Vagina (tissue), 2 donors: ENCODE measurements at regions not wholly inside any gene's neighbourhood (a gene's known extent, or its start where the extent isn't known, plus 50 kb on each side); places are given as distances from the start of the nearest gene placed in this dataset.

Source experiments
- DNase-seq, 2 donors: peaks; one replicate each; pipeline ENCODE4 v3.0.0-alpha.2; 2017; ENCODE audit errors: extremely low spot score in 2 of 2
- H3K27ac ChIP-seq: fragments of 200-600 bp; sonication (generic); one replicate; pipeline ENCODE4 v1.5.1; 2019
- H3K27me3 ChIP-seq: fragments of 200-600 bp; sonication (generic); one replicate; pipeline ENCODE4 v1.5.1; 2019
- H3K36me3 ChIP-seq, 2 donors: fragments of 200-600 bp; sonication (generic); one replicate each; pipeline ENCODE4 v1.5.1; 2017 to 2019
- H3K4me1 ChIP-seq: fragments of 200-600 bp; sonication (generic); one replicate; pipeline ENCODE4 v1.5.1; 2019
- H3K4me3 ChIP-seq, 2 donors: fragments of 200-600 bp; sonication (generic); 1 replicate in 1 of 2; 2 replicates in 1 of 2; pipeline ENCODE4 v1.5.1; 2016 to 2019
- H3K9me3 ChIP-seq: fragments of 200-600 bp; sonication (generic); one replicate; pipeline ENCODE4 v1.5.1; 2019
- POLR2A ChIP-seq, 2 donors: fragments of 450-650 bp; IDR thresholded peaks; one replicate each; pipeline ENCODE4 v1.6.1; 2017; ENCODE audit warnings: antibody characterized with exemption in 2 of 2, mild to moderate bottlenecking in 2 of 2, moderate library complexity in 2 of 2
- POLR2AphosphoS5 ChIP-seq, 2 donors: sonication (generic); formaldehyde crosslinking; IDR thresholded peaks; one replicate each; pipeline ENCODE4 v1.9.0; 2017; ENCODE audit warnings: antibody characterized with exemption in 2 of 2, mild to moderate bottlenecking in 2 of 2, low read depth in 1 of 2; ENCODE audit not compliant: insufficient read depth in 1 of 2
- intact Hi-C: fragments of 100-400 bp; cut with DNase I; formaldehyde crosslinking; loops from one replicate; pipeline ENCODE4 v1.15.1; 2023
- TF ChIP-seq, protein P1 (sequence below), 3 experiments: fragments of 450-650 bp in 2 of 3; fragments of 200-600 bp in 1 of 3; sonication (generic) in 1 of 3; IDR thresholded peaks; one replicate each; pipeline ENCODE4 v1.5.1; 2017 to 2019; ENCODE audit warnings: antibody characterized with exemption in 3 of 3, mild to moderate bottlenecking in 2 of 3, moderate library complexity in 2 of 3

DNA sequence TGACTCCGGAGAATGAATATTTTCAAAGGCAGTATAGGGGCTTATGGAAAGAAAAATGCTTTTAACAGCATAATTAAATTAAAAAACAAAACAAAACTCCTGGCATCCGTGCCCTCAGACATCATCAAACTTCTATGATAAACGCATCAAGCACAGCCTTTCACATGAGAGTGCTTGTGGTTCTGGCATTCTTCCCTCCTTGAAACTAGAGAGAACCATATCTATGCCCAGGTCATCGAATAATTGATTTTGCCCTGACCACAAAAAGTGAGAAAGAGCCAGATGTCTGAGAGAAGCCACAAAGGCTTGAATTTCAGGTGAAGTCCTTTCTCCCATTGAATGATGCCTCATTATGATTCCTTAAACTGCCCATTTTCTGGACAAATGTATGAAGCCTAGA lies 286.8 kb downstream of the CBLL2 start:
- H3K27ac ChIP-seq = no peak overlapping the region
- no peaks in the 10 kb centered on the region for H3K36me3 ChIP-seq
- no peaks in the 10 kb centered on the region for H3K9me3 ChIP-seq
- TF ChIP-seq POLR2A (IDR thresholded peaks at IDR 0.05) (no peak), POLR2AphosphoS5 (IDR thresholded peaks at IDR 0.05; ENCODE audit: insufficient read depth in 1 of 2, low read depth in 1 of 2) (no peak)
- TF ChIP-seq, protein P1, sequence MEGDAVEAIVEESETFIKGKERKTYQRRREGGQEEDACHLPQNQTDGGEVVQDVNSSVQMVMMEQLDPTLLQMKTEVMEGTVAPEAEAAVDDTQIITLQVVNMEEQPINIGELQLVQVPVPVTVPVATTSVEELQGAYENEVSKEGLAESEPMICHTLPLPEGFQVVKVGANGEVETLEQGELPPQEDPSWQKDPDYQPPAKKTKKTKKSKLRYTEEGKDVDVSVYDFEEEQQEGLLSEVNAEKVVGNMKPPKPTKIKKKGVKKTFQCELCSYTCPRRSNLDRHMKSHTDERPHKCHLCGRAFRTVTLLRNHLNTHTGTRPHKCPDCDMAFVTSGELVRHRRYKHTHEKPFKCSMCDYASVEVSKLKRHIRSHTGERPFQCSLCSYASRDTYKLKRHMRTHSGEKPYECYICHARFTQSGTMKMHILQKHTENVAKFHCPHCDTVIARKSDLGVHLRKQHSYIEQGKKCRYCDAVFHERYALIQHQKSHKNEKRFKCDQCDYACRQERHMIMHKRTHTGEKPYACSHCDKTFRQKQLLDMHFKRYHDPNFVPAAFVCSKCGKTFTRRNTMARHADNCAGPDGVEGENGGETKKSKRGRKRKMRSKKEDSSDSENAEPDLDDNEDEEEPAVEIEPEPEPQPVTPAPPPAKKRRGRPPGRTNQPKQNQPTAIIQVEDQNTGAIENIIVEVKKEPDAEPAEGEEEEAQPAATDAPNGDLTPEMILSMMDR (IDR thresholded peaks at IDR 0.05) = no peak
- intact Hi-C loops = no loop called here
- H3K27me3 ChIP-seq = no peaks in the 10 kb centered on the region
- H3K4me3 ChIP-seq = no peak overlapping the region
- H3K4me1 ChIP-seq = no peaks in the 10 kb centered on the region
- DNase-seq = no peak

DNA sequence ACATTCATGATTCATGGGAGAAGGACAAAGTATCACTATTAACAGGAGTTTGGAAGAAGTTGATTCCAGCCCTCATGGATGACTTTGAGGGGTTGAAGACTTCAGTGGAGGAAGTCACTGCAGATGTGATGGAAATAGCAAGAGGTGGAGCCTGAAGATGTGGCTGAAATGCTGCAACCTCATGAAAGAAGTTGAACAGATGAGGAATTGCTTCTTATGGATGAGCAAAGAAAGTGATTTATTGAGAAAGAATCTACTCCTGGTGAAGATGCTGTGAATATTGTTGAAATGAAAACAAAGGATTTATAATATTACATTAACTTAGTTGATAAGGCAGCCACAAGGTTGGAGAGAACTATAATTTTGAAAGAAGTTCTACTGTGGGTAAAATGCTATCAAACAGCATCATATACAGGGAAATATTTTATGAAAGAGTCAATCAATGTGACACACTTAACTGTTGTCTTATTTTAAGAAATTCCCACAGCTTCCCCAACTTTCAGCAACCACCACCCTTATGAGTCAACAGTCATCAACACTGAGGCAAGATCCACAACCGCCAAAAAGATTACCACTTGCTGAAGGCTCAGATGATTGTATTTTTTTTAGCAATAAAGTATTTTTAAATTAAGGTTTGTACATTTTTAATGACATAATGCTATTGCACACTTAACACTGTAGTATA lies 302.6 kb downstream of the CBLL2 start:
- no peaks in the 10 kb centered on the region for H3K9me3 ChIP-seq
- no peak overlapping the region for H3K4me3 ChIP-seq
- intact Hi-C loops = no loop called here
- DNase-seq = no peak
- no peaks in the 10 kb centered on the region for H3K27me3 ChIP-seq
- H3K27ac ChIP-seq = no peak overlapping the region
- no peaks in the 10 kb centered on the region for H3K4me1 ChIP-seq
- no peak for TF ChIP-seq POLR2A (IDR thresholded peaks at IDR 0.05)
- TF ChIP-seq, protein P1 (IDR thresholded peaks at IDR 0.05) = no peak
- H3K36me3 ChIP-seq = no peaks in the 10 kb centered on the region

DNA sequence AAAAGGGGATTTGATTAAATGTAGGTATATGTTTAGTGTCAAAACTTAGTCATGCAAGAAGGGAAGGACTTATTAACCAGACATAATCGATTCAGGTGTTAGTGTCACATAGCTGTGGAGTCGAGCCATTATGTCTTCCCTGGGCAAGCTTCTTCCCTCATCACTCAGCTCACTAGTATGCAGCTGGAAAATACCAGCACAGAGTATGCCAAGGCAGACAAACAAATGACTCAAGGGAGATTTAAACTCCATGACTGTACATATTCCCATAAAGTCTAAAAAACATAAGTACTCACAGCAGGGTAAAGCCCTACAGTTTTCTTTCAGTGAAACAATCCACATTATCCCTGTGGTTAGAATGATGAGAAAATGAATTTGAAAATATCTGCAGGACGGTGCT lies 304.5 kb downstream of the CBLL2 start:
- Histone ChIP-seq H3K4me1 (no peaks in the 10 kb centered on the region), H3K27me3 (no peaks in the 10 kb centered on the region), H3K36me3 (no peaks in the 10 kb centered on the region), H3K9me3 (no peaks in the 10 kb centered on the region), H3K4me3 (no peak overlapping the region), H3K27ac (no peak overlapping the region)
- intact Hi-C loops = no loop called here
- TF ChIP-seq POLR2AphosphoS5 (IDR thresholded peaks at IDR 0.05; ENCODE audit: insufficient read depth in 1 of 2, low read depth in 1 of 2) (no peak), POLR2A (IDR thresholded peaks at IDR 0.05) (no peak)
- TF ChIP-seq, protein P1 (IDR thresholded peaks at IDR 0.05) = no peak
- DNase-seq = no peak

DNA sequence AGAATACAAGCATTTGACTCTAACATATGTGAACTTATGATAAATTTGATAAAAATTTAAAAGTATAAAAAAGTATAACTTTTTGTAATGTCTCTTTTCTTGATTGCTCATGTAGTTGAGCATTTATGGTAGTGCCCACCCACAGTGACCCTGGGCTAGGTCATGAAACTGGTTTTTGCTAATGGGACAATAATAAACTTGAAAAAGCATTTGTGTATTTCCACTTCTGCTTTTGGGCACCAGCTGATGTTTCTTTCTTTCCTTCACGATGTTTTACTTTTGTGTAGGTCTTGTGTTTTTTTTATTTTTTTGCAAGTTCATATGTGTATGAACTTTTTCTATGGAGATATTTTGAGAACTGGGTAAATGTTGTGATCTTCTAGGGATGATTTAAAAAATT lies 313.1 kb downstream of the CBLL2 start:
- TF ChIP-seq POLR2A (IDR thresholded peaks at IDR 0.05) (no peak), POLR2AphosphoS5 (IDR thresholded peaks at IDR 0.05; ENCODE audit: insufficient read depth in 1 of 2, low read depth in 1 of 2) (no peak)
- TF ChIP-seq, protein P1 (IDR thresholded peaks at IDR 0.05) = no peak
- intact Hi-C loops = no loop called here
- Histone ChIP-seq H3K36me3 (no peaks in the 10 kb centered on the region), H3K4me3 (no peak overlapping the region), H3K4me1 (no peaks in the 10 kb centered on the region), H3K9me3 (no peaks in the 10 kb centered on the region), H3K27ac (no peak overlapping the region), H3K27me3 (no peaks in the 10 kb centered on the region)
- no peak for DNase-seq

DNA sequence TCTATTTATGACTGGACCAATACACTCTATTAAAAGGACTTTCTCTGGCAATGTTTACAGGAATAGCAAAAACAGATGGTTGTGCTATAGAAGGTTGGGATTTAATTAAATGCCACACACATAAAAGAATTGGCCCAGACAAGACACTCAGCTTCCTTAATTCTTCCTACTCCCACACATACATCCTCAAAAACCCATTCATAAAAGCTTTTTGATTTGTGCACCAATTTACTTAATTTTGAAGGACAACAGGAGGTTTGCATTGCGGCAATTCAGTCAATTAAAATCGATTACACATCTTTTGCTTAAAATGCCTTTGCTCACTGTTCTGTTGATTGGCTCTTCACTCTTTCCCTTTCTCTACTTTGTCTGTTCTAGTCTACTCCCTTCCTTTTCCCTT lies 317.1 kb downstream of the CBLL2 start:
- no peak for DNase-seq
- H3K36me3 ChIP-seq = no peaks in the 10 kb centered on the region
- H3K4me1 ChIP-seq = no peaks in the 10 kb centered on the region
- no peak overlapping the region for H3K27ac ChIP-seq
- H3K27me3 ChIP-seq = no peaks in the 10 kb centered on the region
- H3K9me3 ChIP-seq = no peaks in the 10 kb centered on the region
- intact Hi-C loops = no loop called here
- no peak overlapping the region for H3K4me3 ChIP-seq
- TF ChIP-seq POLR2A (IDR thresholded peaks at IDR 0.05) (no peak), POLR2AphosphoS5 (IDR thresholded peaks at IDR 0.05; ENCODE audit: insufficient read depth in 1 of 2, low read depth in 1 of 2) (no peak)
- TF ChIP-seq, protein P1 (IDR thresholded peaks at IDR 0.05) = no peak
